ENCODE measurements at regions not wholly inside any gene's neighbourhood (a gene's known extent, or its start where the extent isn't known, plus 50 kb on each side); places are given as distances from the start of the nearest gene placed in this dataset.

DNA sequence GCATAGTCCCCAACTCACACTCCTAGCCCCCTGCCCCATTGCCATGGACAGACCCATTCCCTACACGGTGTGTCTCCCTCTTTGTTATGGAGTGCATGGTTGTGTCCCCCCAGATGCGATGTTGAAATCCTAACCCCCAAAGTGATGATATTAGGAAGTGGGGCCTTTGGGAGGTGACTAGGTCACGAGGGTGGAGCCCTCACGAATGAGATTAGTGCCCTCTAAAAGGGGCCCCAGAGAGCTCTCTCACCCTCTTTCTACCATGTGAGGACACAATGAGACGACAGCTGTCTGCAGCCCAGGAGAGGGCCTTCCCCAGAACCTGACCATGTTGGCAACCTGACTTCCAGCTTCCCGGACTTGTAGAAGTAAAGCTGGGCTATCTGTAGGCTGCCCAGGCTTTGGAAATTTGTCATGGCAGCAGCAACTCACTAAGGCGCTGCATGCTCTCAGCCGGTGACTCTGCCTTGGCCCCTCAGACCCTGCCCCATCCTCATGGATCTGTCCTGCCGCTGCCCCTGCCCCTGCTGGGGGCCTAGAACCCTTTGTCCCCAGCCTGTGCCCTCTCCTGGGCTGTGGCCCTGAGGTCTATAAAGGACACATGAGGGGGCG lies 318.1 kb upstream of the RTL1 start:
- no peak for DNase-seq

DNA sequence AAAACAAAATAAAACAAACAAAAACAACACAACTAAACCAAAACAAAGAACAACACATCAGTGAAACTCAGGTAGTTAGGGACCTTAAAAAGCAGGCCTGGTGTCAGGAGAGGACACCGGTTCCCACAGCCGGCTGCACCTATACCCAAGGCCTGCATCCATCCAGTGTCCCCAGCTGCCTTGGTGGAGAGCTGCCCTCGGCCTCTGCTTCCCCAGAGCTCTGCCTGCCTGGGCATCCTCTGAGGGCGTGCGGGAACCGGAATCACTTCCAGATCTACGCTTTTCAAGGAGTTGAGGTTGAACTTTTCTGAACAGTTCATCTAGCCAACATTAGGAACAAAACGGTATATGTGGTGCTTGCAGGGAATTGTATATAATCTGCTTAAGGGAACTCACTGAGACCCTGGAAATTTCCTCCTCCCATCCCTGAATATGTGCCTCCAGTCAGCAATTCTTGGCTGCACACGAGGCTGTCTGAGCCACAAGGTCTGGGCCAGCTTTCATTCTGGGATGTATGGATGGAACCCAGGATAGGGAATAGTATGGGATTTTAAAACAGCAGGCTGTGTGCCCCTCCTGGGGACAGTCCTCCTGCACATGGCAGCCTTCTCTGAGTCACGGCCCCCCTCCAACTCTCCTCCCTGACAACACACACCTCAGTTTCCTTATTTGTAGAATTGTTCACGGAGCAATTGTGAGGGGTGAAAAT lies 319.0 kb upstream of the RTL1 start:
- no peak for DNase-seq

GRCh38 chr14:101223127-101223526 lies 319.6 kb upstream of the RTL1 start:
- peak; percentile 37 for DNase-seq

GRCh38 chr14:101223561-101224162 lies 320.1 kb upstream of the RTL1 start:
- no peak for DNase-seq

DNA sequence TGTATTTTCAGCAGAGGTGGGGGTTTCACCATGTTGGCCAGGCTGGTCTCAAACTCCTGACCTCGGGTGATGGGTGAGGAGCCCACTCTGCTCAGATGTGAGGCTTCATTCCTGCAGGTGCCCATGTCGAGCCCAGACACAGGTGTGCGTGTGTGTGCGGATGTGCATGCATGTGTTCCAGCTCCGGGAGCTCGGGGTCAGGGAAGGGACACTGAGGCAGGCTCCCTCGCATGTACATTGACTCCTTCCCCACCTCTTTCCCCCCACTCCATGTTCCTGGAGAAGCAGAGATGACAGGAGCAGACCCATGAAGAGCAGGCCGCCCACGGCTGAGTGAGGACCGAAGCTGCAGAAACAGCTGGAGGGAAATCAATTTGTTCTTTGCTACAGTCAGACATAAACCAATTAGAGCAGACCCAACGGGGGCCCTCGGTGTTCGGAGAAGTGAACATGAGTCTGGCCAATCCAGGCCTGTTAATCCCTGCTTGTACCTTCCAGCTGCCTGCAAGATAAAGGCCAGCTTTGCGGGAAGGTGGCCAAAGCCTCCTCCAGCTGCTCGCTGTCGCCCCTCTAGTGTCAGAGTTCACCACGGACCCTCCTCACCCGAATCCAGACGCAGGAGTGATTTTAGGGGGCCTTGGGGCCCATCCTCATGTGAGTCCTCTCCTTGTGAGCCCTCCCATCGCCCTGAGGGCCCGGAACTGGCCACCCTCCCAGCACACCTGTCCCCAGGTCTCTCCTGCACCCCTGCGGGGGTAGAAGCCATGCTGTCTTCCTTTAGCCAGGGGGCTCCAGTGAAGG lies 321.0 kb upstream of the RTL1 start:
- DNase-seq, result no peak

DNA sequence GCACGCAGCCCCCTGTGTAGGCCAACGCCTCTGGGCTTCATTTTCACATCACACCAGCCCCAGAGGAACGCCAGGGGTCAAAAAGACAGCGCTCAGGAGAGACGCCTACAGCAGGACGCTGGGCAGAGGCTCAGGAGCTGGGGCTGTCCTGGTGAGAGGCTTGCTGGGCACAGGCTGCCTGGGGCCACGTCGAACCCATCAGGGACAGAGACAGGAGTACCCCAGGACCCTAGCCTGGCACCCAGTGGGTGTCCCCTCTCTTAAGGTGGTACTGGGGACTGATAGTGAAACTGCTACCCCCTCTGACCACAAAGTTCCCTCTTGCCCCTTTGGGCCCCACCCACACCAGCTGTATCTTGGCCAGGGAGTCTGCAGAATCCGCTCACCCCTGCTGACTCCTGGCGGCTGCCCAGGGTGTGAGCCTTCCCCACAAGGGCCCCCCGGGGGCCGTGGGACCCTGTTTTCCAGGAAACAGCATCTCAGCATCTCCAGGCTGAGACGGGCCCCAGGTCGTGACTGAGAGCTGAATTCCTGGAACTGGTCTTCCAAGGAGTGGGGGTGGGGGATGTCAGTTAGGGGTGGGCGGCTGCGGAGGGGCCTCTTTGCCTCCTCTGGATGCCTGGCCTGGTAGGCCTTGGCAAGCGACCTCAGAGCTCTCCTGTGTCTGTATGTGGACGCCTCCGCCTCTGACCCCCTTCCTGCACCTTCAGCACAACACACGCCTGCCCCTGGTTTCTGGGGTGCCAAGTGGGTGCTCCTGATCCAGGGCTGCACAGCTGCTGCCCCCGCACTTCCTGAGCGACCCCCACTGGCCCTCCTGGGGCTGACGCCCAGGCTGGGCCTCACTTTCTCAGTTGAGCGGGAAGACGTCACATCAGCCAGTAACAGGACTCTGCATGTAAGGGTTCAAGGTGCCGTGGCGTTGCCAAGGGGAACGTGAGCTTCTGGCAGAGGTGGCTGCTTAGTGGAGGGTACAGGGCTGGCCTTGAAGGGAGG lies 321.9 kb upstream of the RTL1 start:
- DNase-seq, result no peak

- DNase-seq, result no peak
Measured at GRCh38 chr14:101226265-101226602, 322.7 kb upstream of the RTL1 start.

- DNase-seq, result no peak
Measured at GRCh38 chr14:101226603-101227425, 323.3 kb upstream of the RTL1 start.

GRCh38 chr14:101227611-101228594 lies 324.4 kb upstream of the RTL1 start:
- DNase-seq, result no peak

DNA sequence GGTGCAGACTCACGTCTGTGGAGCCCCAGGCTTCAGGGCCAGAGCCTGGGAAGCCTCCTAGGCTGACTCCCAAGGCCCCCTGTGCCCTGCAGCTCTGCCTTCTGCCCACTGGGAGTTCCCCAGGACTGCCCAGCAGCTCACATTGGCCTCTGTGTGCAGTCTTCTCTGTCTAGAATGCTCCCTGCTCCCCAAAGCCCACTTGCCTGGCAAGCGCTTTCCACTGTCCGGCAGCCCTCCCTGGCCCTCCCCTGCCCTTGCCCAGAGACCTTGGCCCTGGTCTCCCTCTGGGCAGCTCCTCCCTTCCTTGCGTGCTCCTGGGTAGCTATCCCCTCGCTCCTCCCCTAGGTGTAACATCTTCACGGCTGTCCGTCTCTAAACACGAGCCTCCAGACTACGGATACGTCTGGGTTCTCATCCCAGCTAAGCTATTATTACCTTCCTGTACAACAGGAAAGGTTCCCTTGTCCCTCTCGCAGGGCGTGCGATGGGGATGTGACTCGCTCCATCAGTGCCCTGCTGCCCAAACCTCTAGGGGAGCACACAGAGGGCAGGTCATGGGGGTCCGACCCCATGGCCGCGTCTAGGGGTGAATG lies 325.5 kb upstream of the RTL1 start:
- no peak for DNase-seq

DNA sequence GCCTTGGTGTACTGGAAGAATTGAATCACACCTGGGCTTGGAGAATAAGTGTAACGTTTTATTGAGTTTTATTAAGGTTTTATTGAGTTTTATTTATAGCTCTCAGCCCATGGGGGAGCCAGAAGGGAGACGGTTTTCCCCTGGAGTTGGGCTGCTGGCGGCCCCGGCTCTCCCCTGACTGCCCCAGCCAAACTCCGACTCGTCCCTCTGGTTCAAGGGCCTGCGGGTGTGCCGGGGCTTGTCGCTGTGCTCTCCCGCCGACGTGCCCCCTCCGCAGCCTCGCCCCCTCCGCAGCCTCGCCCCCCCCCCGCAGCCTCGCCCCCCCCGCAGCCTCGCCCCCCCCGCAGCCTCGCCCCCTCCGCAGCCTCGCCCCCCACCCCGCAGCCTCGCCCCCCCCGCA lies 326.1 kb upstream of the RTL1 start:
- DNase-seq, result no peak

DNA sequence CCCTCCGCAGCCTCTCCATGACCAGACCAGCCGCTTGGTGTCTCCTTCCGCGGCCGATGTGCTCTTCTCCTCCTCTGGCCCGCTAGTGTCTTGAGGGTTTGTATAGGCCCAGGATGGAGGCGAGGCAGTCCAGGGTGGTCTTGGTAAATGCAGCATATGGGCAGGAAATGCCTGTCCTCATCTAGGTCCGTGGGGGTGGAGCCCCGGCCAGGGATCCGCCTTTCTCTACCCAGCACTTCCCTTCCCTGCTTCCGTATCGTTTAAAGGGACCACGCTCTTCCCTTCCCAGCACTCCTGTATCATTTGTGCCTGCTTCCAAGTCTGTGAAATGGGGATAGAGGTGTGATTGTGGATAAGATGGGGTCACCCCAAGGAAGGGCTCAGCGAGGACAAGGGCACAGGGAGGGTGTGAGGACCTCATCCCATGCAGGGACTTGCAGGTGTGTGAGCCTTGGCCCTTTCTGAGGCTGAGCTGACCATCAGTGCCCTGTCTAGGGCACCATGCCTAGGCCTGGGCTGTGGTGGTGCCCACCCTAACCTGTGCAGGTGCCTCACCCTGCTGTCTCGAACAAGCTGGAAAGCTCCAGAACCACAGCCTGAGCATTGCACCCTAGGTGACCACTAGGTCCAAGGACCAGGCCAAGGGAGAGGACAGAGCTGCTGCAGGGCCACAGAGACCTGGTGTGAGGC lies 326.8 kb upstream of the RTL1 start:
- DNase-seq, result no peak

- DNase-seq, result no peak
Measured at GRCh38 chr14:101230851-101231550, 327.5 kb upstream of the RTL1 start.

DNA sequence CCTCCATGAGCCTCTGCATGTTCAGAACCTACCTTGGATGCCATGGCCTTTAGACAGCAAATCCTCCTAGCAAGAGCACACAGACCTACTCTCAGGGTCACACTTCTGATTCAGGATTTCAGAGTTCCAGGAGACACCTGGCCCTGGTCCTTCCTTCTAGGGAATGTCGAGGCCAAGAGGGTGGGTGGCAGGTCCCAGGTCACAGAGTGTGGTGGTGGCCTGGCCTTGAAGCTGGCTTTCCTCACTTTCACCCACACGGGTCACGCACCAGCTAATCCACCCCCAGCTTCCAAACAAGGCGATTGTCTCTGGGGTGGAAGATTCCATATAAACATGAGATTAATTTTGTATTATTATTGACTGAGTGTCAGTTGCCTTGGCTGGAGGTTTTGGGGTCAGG lies 328.3 kb upstream of the RTL1 start:
- DNase-seq, result no peak

DNA sequence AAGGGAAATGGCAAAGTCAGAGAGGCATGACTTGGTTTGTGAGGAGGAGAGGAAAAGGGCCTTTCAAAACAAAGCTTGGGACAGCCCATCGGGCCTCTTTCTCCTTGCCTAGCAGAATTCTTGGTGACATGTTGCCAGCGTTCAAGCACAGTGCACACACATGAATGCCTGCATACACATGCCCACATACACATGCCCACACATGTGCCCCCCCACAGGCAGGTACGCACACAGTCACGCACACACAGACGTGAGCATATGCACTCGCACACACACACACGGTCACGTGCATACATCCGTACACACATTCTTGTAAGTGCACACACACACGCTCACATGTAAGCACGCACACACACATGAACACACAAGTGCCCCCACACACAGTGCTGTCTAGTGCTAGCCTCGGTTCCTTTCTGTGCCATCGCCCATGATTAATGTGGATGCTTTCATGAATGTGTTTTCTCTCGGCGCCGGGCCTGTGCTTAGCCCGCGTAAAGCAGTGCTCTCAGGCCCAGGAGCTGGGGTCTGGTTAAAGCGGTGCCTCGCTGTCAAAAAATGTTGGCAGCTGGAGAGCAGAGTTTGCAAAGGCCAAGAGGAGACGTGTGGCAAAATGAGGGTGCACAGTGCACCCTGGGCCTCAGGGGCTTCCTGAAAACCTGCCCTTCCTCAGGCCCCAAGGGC lies 328.8 kb upstream of the DIO3 start:
- DNase-seq, result no peak

- DNase-seq, result no peak
Measured at GRCh38 chr14:101233021-101233366, 328.3 kb upstream of the DIO3 start.

DNA sequence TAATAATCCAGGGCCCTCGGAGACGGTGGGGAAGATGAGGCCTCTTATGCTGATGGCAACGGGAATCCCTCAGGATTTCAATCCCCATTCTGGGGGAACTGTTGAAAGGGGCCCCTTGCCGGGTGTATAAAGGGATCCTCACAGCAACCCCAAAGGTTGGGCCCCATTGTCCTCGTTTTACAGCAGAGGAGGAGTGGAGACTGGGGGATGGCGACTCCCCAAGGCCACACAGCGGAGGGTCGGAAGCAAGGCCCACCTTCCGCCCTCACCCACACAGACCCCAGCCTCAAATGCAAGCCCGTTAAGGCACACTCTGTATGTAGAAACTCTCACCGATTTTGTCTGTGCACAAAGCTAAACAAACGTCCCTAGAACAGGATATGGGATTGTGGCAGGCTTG lies 327.9 kb upstream of the DIO3 start:
- no peak for DNase-seq

- DNase-seq, result no peak
Measured at GRCh38 chr14:101233808-101234207, 327.5 kb upstream of the DIO3 start.

All from NCI-H1436 (cell line).